Stomach (tissue), 4 donors: ENCODE measurements at regions not wholly inside any gene's neighbourhood (a gene's known extent, or its start where the extent isn't known, plus 50 kb on each side); places are given as distances from the start of the nearest gene placed in this dataset.

Experiments
- EP300 ChIP-seq: sonication (generic); formaldehyde crosslinking; IDR thresholded peaks from one replicate; pipeline ENCODE4 v1.6.1; 2017; ENCODE audit warnings: antibody characterized with exemption
- POLR2A ChIP-seq, 4 donors: fragments of 450-650 bp; IDR thresholded peaks; one replicate each; pipeline ENCODE4 v1.6.1; 2016; ENCODE audit warnings: antibody characterized with exemption in 4 of 4, control low read depth in 2 of 4, mild to moderate bottlenecking in 1 of 4, moderate library complexity in 1 of 4
- TF ChIP-seq, protein P1 (sequence below), 7 experiments: fragments of 450-650 bp in 4 of 7; fragments of 200-600 bp in 3 of 7; sonication (generic) in 3 of 7; IDR thresholded peaks; one replicate each; pipeline ENCODE4 v1.5.1; 2016 to 2019; ENCODE audit warnings: antibody characterized with exemption in 7 of 7, control low read depth in 2 of 7, mild to moderate bottlenecking in 1 of 7

DNA sequence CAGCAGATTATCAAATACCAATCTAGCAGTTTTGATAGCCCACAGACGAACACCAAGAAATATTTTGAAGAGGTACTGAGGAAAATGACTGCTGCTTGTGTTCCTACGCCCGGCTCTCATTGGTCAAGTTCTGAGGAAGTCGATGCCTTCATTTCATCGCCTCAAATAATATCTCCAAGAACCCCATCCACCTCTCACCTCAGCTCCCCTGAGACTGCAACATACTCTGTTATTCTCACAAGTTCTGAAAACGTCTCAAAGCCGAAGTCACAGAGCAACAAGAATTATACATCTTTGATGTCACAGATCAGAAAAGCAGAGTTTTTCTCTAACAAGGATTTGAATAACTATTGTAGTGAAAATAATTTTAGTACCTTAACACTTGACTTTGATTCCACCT lies 55.5 kb upstream of the BCAT1 start:
- TF ChIP-seq POLR2A (IDR thresholded peaks at IDR 0.05) (no peak), EP300 (no peak)
- TF ChIP-seq, protein P1, sequence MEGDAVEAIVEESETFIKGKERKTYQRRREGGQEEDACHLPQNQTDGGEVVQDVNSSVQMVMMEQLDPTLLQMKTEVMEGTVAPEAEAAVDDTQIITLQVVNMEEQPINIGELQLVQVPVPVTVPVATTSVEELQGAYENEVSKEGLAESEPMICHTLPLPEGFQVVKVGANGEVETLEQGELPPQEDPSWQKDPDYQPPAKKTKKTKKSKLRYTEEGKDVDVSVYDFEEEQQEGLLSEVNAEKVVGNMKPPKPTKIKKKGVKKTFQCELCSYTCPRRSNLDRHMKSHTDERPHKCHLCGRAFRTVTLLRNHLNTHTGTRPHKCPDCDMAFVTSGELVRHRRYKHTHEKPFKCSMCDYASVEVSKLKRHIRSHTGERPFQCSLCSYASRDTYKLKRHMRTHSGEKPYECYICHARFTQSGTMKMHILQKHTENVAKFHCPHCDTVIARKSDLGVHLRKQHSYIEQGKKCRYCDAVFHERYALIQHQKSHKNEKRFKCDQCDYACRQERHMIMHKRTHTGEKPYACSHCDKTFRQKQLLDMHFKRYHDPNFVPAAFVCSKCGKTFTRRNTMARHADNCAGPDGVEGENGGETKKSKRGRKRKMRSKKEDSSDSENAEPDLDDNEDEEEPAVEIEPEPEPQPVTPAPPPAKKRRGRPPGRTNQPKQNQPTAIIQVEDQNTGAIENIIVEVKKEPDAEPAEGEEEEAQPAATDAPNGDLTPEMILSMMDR (IDR thresholded peaks at IDR 0.05) = no peak
